Duodenal mucosa (tissue), 2 donors: ENCODE measurements at regions not wholly inside any gene's neighbourhood (a gene's known extent, or its start where the extent isn't known, plus 50 kb on each side); places are given as distances from the start of the nearest gene placed in this dataset.
"Not testable (repeated sequence)": the region's sequence is repeated elsewhere in the genome, so short reads cannot be mapped to it uniquely, and the experiment has no call there.

ENCODE experiments used
- H3K27ac ChIP-seq: one replicate; pipeline ENCODE4 v1.7.0; 2013; ENCODE audit warnings: low read depth, low read length
- H3K27me3 ChIP-seq, 2 donors: one replicate each; pipeline ENCODE4 v1.7.0; 2013; ENCODE audit warnings: low read length in 2 of 2, control low read depth in 1 of 2; ENCODE audit not compliant: insufficient read depth in 2 of 2, control insufficient read depth in 1 of 2
- H3K36me3 ChIP-seq, 2 donors: one replicate each; pipeline ENCODE4 v1.7.0; 2013; ENCODE audit warnings: low read length in 2 of 2, control low read depth in 1 of 2; ENCODE audit not compliant: insufficient read depth in 2 of 2, control insufficient read depth in 1 of 2
- H3K4me1 ChIP-seq, 2 donors: one replicate each; pipeline ENCODE4 v1.7.0; 2013; ENCODE audit warnings: low read length in 2 of 2, control low read depth in 1 of 2; ENCODE audit not compliant: insufficient read depth in 2 of 2, control insufficient read depth in 1 of 2
- H3K4me3 ChIP-seq, 2 donors: one replicate each; pipeline ENCODE4 v1.7.0; 2013; ENCODE audit warnings: low read length in 2 of 2, low read depth in 1 of 2
- H3K9ac ChIP-seq, 2 donors: one replicate each; pipeline ENCODE4 v1.7.0; 2013; ENCODE audit warnings: low read length in 2 of 2, low read depth in 1 of 2
- H3K9me3 ChIP-seq, 2 donors: one replicate each; pipeline ENCODE4 v1.7.0; 2013; ENCODE audit warnings: low read length in 2 of 2, control low read depth in 1 of 2; ENCODE audit not compliant: control insufficient read depth in 1 of 2

GRCh38 chr16:17970816-17971331 lies 365.7 kb downstream of the NPIPA8 start:
- no peaks in the 10 kb centered on the region for H3K36me3 ChIP-seq

GRCh38 chr16:17970157-17970765 lies 366.3 kb downstream of the NPIPA8 start:
- Histone ChIP-seq H3K27me3 (no peaks in the 10 kb centered on the region), H3K9ac (no peak overlapping the region), H3K4me3 (no peak overlapping the region), H3K9me3 (no peaks in the 10 kb centered on the region), H3K36me3 (no peaks in the 10 kb centered on the region), H3K4me1 (no peaks in the 10 kb centered on the region), H3K27ac (no peak overlapping the region)

More at GRCh38 chr16:17970816-17971331, 365.7 kb downstream of the NPIPA8 start:
- Histone ChIP-seq H3K27ac (no peak overlapping the region), H3K4me1 (no peaks in the 10 kb centered on the region), H3K9ac (no peak overlapping the region), H3K27me3 (no peaks in the 10 kb centered on the region), H3K9me3 (no peaks in the 10 kb centered on the region), H3K4me3 (no peak overlapping the region)

GRCh38 chr16:17965133-17965900 lies 371.2 kb downstream of the NPIPA8 start:
- no peak overlapping the region for H3K4me3 ChIP-seq
- H3K27me3 ChIP-seq: no peaks in the 10 kb centered on the region
- no peaks in the 10 kb centered on the region for H3K4me1 ChIP-seq

DNA sequence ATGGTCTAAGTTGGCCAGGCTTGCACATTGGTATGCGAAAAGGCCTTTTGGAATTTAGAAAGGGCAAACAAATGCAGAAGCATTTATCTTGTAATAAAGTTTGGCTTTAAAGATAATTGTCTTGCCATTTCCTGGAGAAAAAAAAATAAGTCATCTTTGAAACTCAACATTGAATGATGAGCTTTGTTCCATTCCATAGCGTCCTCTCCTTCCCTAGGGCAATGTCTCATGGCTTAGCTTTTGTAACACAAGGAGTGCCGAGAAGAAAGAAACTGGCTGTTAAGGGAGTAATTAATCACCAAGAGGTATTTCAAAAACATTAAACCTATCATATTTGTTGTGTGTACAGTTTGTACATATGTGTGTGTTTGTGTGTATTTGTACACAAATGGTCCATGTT lies 372.3 kb downstream of the NPIPA8 start:
- Histone ChIP-seq H3K27me3 (no peaks in the 10 kb centered on the region), H3K9ac (no peak overlapping the region), H3K36me3 (no peaks in the 10 kb centered on the region), H3K4me1 (no peaks in the 10 kb centered on the region), H3K4me3 (no peak overlapping the region), H3K9me3 (no peaks in the 10 kb centered on the region), H3K27ac (no peak overlapping the region)

More at GRCh38 chr16:17965133-17965900, 371.2 kb downstream of the NPIPA8 start:
- H3K27ac ChIP-seq: no peak overlapping the region
- H3K36me3 ChIP-seq: no peaks in the 10 kb centered on the region
- H3K9me3 ChIP-seq: no peaks in the 10 kb centered on the region
- H3K9ac ChIP-seq: no peak overlapping the region

DNA sequence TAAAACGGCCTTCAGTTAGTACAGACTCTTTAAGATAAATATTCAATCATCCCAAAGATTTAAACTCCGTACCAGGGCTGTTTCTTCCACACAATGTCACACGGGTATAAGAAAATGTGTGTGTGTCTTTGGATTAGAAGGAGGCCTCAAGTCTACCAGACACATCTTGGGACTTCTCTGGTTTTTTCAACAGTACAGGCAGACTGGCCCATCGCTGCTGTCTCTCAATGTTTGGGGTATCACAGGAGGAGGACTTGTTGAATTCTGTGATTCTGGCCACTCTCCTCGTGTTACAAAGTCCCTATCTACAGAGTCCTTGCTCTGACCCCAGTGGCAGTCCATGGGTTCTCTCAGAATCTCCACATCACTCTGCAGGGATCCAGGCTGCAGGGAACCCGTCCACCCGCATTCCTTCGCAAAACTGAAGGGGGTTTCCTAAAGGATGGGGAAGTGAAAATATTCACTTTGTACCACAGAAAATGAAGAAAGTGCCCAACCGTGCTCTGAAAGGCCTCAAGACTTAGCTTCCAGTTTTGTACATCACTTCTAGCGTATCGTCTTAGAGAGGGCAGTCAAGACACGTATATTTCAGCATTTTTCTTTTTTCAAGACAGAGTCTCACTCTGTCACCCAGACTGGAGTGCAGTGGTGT lies 373.2 kb downstream of the NPIPA8 start:
- no peak overlapping the region for H3K27ac ChIP-seq

GRCh38 chr16:17962726-17963125 lies 373.8 kb downstream of the NPIPA8 start:
- Histone ChIP-seq H3K9me3 (no peaks in the 10 kb centered on the region), H3K9ac (no peak overlapping the region), H3K27me3 (no peaks in the 10 kb centered on the region), H3K4me3 (no peak overlapping the region), H3K27ac (no peak overlapping the region), H3K4me1 (no peaks in the 10 kb centered on the region), H3K36me3 (no peaks in the 10 kb centered on the region)

More for the DNA sequence above, 373.2 kb downstream of the NPIPA8 start:
- no peaks in the 10 kb centered on the region for H3K9me3 ChIP-seq
- no peaks in the 10 kb centered on the region for H3K27me3 ChIP-seq
- H3K4me3 ChIP-seq: no peak overlapping the region
- no peaks in the 10 kb centered on the region for H3K36me3 ChIP-seq
- no peak overlapping the region for H3K9ac ChIP-seq
- H3K4me1 ChIP-seq: no peaks in the 10 kb centered on the region

DNA sequence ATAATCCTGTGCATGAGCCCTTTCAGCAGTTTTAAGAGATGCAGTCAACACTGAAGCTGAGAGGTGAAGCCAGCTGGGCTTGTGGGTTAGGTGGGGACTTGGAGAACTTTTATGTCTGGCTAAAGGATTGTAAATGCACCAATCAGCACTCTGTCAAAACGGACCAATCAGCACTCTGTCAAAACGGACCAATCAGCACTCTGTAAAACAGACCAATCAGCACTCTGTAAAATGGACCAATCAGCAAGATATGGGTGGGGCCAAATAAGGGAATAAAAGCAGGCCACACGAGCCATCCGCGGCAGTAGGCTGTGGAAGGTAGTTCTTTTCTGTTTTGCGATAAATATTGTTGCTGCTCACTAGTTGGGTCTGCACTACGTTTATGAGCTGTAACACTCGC lies 374.7 kb downstream of the NPIPA8 start:
- H3K9me3 ChIP-seq, H3K9ac ChIP-seq, H3K4me1 ChIP-seq, H3K27ac ChIP-seq, H3K27me3 ChIP-seq, H3K4me3 ChIP-seq, H3K36me3 ChIP-seq: not testable (repeated sequence)

GRCh38 chr16:17951378-17951777 lies 385.2 kb downstream of the NPIPA8 start:
- Histone ChIP-seq H3K27me3 (no peaks in the 10 kb centered on the region), H3K36me3 (no peaks in the 10 kb centered on the region), H3K9me3 (no peaks in the 10 kb centered on the region), H3K4me1 (no peaks in the 10 kb centered on the region), H3K9ac (no peak overlapping the region), H3K4me3 (no peak overlapping the region), H3K27ac (no peak overlapping the region)

DNA sequence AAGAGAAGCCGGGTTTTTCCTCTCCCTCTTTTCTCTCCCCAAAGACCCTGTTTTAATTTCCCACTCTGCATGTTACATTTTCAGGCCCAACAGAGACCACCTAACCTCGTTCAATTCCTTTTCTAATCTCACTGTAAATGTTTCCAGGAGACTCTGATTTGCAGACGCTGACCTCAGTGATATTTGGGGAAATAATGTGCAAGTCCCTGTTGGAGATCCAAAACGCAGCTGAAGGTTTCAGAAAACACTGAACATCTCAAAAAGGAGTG lies 386.6 kb downstream of the NPIPA8 start:
- Histone ChIP-seq H3K27me3 (no peaks in the 10 kb centered on the region), H3K9ac (no peak overlapping the region), H3K27ac (no peak overlapping the region), H3K36me3 (no peaks in the 10 kb centered on the region), H3K4me1 (no peaks in the 10 kb centered on the region), H3K4me3 (no peak overlapping the region), H3K9me3 (no peaks in the 10 kb centered on the region)
